Choroid plexus epithelial cell (primary cell): ENCODE measurements at regions not wholly inside any gene's neighbourhood (a gene's known extent, or its start where the extent isn't known, plus 50 kb on each side); places are given as distances from the start of the nearest gene placed in this dataset.
A peak's percentile ranks its signal among the peaks of the same experiment; 100 is the strongest.

ENCODE experiments used
- DNase-seq: peaks from one replicate; pipeline ENCODE4 v3.0.0-alpha.2; 2010; ENCODE audit warnings: low read depth
- H3K4me3 ChIP-seq: 2 replicates; pipeline ENCODE4 v1.5.1; 2011; ENCODE audit warnings: low read depth, mild to moderate bottlenecking, control low read depth, low read length, moderate library complexity
- TF ChIP-seq, protein P1 (sequence below): conservative IDR thresholded peaks from 2 replicates; pipeline ENCODE4 v1.5.1; 2011; ENCODE audit warnings: low read depth, mild to moderate bottlenecking, control low read depth, inconsistent platforms, low read length, moderate library complexity

- TF ChIP-seq, protein P1, sequence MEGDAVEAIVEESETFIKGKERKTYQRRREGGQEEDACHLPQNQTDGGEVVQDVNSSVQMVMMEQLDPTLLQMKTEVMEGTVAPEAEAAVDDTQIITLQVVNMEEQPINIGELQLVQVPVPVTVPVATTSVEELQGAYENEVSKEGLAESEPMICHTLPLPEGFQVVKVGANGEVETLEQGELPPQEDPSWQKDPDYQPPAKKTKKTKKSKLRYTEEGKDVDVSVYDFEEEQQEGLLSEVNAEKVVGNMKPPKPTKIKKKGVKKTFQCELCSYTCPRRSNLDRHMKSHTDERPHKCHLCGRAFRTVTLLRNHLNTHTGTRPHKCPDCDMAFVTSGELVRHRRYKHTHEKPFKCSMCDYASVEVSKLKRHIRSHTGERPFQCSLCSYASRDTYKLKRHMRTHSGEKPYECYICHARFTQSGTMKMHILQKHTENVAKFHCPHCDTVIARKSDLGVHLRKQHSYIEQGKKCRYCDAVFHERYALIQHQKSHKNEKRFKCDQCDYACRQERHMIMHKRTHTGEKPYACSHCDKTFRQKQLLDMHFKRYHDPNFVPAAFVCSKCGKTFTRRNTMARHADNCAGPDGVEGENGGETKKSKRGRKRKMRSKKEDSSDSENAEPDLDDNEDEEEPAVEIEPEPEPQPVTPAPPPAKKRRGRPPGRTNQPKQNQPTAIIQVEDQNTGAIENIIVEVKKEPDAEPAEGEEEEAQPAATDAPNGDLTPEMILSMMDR, result peak; percentile 52
- DNase-seq, result peak; percentile 40
- H3K4me3 ChIP-seq, result no peak overlapping the region
Observed at GRCh38 chr4:138007572-138007971, 234.6 kb downstream of the SLC7A11 start.

- no peak overlapping the region for H3K4me3 ChIP-seq
- TF ChIP-seq, protein P1, result no peak
- peak; percentile 28 for DNase-seq
Observed at GRCh38 chr4:138005486-138005885, 236.7 kb downstream of the SLC7A11 start.

- DNase-seq, result peak; percentile 32
- no peak overlapping the region for H3K4me3 ChIP-seq
- TF ChIP-seq, protein P1, result no peak
Observed at GRCh38 chr4:138003248-138003647, 238.9 kb downstream of the SLC7A11 start.

- TF ChIP-seq, protein P1, result no peak
- DNase-seq, result peak; percentile 77
- no peak overlapping the region for H3K4me3 ChIP-seq
Observed at GRCh38 chr4:137998666-137999429, 243.3 kb downstream of the SLC7A11 start.

DNA sequence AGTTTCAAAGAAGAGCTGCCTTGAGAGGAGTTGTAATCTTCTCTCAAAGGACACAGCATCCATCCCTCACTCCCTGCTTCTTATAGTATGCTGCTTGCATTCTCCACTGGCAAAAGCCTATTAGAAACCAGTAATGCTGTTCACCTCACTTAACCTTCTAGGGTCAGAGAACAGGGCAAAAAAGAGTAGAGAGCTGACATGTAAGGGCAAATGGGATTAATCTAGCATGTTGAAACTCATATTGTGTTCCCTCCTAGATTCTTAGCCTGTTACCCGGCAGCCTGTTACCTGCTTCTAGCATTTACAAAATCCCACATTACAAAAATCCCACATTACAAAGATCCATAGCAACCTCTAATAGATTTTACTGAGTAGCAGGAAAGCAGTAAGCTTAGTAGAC lies 244.7 kb downstream of the SLC7A11 start:
- TF ChIP-seq, protein P1, result no peak
- H3K4me3 ChIP-seq, result no peak overlapping the region
- DNase-seq, result no peak

DNA sequence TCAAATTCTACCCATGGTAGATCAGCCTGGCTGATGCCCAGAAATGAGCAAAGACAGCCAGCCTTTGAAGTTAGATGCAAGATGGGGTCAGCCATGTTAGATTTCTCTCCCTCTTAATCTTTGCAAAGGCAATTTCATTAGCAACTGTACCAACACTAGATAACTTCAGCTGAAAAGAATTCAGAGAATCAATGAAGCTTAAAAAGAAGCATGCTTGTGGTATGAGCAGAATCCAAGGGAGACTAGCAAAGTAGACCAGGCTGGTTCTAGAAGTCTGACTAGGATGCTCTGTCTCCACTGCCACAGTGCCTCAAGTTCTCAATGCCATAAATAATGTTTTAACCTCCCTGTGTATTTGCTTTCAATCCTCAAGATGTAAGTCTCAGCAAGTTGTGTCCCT lies 247.3 kb downstream of the SLC7A11 start:
- DNase-seq, result peak; percentile 57
- no peak overlapping the region for H3K4me3 ChIP-seq
- TF ChIP-seq, protein P1, result no peak

DNA sequence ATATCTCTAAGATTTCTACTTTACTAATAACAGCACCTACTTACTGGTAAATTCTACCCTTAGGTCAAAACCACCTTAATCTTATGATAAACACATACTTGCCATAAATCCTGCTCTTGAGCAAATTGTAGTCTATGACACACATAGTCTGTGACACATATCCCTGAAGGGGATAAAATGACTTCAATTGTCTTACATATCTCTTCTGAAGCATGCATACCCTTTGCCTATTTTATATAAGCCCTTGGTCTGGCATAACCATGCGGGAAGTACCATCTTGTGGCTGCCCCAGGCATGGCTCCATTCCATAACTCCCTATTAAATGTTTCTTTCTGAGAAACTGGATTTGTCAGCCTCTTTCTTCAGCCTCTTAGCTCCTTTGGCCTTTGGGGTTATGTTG lies 248.9 kb downstream of the SLC7A11 start:
- DNase-seq, result no peak
- TF ChIP-seq, protein P1, result no peak
- H3K4me3 ChIP-seq, result no peak overlapping the region
